ENCODE measurements at regions not wholly inside any gene's neighbourhood (a gene's known extent, or its start where the extent isn't known, plus 50 kb on each side); places are given as distances from the start of the nearest gene placed in this dataset.

DNA sequence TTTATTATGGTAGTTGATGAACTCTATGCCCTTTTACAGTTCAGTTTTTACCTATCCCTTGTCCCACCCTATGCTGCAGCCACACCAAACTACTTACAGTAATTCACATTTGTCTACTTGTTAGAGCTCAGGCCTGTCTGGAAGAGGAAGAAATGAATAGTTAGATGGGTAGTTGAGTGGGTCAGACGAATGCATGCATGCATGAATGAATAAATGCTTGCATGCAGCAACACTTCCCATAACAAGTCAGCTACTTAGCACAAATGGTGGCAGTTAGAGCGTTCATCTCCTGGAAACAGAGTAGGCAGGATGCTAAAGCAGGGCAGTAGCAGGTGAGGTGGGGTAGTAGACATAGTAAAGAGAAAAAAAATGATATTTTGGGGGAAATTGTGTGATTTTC lies 322.3 kb downstream of the NDFIP2 start:
- no peak for DNase-seq

DNA sequence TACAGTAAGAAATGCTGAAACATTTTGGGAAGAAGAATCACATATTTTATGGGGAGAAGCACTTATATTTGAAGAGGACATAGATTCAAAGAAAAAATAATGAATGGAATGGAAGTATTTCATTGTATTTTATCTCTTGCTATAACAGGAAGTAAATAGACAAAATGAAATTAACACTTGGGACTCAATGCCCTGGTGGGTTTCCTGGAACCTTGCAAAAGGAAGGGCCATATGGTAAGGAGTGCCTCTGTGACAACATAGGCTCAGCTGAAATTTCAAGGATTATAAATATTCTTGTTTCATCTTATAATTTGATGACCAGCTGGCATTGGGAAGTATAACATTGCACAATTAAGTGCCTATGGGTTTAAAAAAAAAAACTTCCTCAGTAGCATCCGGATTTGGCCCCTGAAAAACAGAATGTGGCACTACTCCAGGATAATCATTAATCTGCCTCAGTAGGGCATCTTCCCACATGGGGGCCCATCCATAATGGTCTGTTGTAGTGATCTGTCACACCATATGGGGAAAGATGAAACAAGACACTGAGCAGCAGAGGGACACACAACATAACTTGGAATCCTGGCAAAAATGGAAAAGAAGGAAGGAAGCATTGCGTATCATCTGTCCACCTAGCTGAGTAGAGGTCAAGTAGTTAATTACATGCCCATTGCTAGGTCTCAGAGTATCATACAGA lies 321.6 kb downstream of the NDFIP2 start:
- peak in 1 of 2 experiments; percentile 1 for DNase-seq

DNA sequence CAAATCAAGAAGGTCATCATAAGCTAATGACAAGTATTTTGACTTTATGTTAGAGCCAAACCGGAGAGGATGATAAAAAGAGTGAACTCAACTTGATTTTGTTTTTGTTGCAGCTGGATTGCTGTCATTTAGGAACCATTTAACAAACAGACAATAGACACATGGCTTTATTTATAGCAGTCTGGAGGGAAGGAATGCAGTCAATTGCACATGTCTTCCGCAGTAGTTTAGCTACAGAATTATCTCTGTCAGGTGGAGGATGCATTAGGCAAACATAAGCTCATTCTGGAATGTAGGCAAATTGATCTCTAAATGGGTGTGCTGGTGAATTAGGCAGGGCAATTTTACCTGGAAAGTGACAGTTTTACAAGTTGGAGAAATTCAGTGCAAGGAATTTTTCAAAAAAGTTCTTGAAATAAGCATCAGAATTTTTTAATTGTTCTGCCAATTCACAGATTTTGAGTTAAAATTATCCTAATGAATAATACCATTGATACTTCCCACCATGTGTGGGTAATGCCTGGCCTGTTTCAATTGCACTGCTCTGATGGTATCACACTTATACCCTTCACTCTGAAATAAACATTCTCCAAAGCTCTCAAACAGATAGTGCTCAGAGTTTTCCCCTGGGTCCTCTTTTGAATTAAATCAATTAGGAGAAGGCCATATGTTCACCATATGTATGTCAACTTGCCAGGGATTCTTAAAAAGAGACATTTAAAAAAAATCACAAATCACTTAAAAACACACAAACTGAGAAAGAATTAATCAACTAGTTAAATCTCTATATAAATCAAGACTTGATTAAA lies 318.3 kb downstream of the NDFIP2 start:
- no peak for DNase-seq

DNA sequence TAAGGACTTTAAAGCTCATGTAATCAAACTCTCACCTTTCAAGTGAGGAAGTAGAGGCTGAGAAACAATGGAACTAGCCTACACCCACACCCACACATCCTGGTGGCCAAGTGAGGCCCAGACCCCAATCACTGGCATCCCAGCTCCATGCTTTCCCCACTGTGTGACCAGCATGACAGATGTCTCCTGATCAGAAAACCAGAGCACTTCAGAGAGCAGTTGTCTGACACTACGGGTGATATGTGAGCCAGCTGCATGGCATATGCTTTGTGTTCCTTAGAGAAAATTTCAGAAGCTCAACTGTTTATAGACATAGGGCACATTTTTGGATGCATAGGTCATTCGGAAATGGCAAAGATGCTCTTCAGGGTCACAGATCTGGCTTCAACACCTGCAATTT lies 315.2 kb downstream of the NDFIP2 start:
- DNase-seq: no peak

GRCh38 chr13:79794931-79795330 lies 314.0 kb downstream of the NDFIP2 start:
- DNase-seq: no peak

DNA sequence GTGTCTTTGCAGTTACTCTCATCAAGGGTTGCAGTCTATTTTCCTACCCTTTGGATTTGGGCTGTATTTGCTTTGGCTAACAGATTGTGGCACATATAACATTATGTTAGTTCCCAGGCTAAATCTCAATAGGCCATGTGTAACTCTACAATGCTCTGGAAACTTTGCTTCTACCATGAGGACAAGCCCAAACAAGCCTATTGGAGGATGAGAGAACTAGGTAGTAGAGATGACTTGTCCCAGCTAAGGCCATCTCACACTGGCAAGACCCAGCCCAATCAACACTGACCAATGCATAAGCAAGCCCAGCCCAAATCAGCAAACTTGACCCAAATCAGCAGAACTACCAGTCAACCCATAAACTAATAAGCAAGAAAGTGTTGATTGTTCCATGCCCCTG lies 311.8 kb downstream of the NDFIP2 start:
- no peak for DNase-seq

DNA sequence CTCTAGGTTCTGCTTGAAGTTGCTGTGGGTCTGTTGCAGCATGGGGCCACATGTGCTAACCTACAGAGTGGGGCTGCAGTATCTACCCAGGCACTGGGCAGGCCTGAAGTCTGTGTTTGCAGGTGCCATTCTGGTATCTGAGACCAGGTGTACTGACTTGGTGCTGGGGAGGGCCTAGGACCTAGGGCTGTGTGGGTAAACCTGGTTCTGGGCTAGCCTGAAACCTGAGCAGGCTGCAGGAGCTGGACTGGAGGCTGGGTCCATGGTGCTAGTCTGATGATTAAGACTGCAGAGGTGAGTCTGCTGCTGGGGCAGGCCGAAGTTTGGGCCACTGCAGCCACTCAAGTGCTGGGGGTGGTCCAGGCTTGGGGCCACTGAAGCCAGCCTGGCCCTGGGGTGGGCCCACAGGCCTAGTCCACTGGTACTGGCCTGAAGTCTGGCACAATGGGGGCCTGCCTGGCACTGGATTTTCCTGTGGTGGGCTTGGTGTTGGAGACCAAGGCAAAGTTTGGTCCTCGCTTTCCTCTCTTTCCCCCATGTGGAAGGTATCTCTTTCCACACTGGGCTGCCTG lies 310.6 kb downstream of the NDFIP2 start:
- DNase-seq: no peak

- DNase-seq: no peak
Measured at GRCh38 chr13:79786176-79786575, 305.2 kb downstream of the NDFIP2 start.

DNA sequence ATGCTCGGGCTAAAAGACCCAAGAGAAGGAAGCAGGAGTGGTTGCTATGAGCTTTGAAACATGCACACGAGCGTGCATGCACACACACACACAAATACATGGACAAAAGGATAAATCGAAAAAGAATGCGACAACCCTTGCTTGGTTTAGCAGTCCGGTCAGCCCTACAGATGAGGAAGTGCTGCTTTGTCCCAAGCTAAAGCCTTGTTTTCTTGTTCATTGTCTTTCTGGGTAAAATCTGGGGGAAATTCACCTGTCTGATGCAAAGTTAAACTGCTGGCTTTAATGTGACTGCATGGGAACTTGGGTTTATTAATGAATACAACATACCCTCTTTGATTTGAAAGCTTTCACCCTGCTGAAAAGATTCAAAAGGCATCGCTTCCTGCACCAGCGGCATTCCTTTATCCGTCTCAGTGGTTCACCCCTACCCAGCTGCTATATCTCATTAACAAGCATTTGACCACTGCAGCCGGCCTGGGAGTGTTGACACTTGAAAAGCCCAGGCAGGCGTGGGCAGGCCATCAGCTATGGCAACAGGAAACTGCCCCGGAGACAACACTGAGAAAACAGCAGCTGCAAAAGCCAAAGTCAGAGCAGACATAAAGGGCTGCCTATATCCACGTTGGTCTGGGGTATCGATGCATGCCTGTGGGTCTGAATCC lies 301.7 kb downstream of the NDFIP2 start:
- no peak for DNase-seq

GRCh38 chr13:79781829-79782540 lies 301.0 kb downstream of the NDFIP2 start:
- DNase-seq: no peak

GRCh38 chr13:79780240-79780639 lies 299.3 kb downstream of the NDFIP2 start:
- no peak for DNase-seq

DNA sequence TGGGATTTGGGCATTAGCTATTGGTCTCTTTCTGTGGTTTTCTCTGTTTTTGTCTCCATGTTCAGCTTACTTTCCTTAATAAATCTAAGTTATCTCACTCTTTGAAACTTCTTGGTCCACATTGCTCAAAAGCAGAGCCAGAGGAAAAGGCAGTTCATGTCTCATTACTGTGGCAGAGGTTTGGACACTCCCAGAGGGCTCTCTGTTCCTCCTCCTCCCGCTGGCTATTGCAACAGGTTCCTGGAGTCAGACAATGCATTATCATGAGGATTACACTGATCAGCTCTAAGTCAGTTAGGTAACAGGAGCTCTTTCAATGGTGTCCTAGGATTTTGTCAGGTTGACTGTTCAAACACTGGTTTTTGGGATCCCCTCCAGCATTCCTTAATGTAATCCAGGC lies 298.8 kb downstream of the NDFIP2 start:
- peak in 1 of 2 experiments; percentile 12 for DNase-seq

GRCh38 chr13:79778741-79779460 lies 297.9 kb downstream of the NDFIP2 start:
- DNase-seq: no peak

DNA sequence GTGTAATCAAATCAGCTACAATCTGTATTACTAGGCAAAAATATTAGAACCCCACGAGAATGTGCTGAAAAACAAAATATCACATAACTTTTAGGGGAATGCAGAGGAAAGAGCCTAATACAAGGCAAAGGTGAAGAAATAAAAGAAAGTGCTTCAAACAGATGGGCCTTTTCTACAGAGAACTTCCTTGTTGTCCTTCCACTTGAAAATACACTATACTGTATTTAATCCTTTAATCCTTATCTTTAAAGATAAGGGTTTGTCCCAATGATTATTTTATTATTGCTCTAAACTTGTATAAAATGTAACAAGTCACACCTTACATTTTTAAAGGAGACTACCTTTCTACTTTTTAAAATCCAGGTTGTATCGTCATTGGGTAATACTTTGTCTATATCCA lies 296.5 kb downstream of the NDFIP2 start:
- no peak for DNase-seq

DNA sequence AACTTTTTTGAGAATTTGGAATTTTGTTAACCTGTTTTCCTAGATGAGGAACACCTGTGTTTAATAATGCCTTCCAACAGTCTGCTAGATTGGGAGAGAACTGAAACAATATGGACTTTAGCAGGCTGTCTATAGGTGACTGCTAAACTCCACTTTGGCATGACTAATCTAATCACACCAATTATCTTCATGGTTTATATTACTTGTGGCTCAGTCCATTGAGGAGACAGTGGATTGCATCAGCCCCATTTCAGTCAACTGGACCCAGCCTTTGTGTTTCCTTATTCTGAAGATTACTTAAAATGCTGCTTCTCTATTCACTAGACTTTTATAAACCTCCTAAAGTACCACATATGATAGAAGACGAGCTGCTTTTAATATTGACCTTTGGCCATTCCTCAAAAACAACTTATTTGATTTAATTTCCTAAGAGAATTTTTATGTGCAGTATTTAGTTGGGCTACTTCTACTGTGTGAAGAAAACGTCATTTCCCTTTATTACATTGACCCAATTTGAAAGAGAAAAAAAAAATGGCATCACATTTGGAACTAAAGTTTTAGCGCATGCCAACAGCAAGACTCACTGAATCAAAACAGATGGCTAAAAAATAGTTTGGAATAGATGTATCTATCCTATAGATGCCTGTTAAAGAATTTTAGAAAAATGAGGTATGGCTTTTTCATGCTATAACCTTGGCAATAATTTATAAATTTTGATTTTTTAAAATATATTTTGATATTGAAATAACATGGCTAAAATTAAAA lies 295.8 kb downstream of the NDFIP2 start:
- no peak for DNase-seq

- peak; percentile 69 to 77 for DNase-seq
Measured at GRCh38 chr13:79775830-79776229, 294.9 kb downstream of the NDFIP2 start.

- DNase-seq: no peak
Measured at GRCh38 chr13:79772811-79773210, 291.9 kb downstream of the NDFIP2 start.

- DNase-seq: no peak
Measured at GRCh38 chr13:79771493-79771892, 290.5 kb downstream of the NDFIP2 start.

DNA sequence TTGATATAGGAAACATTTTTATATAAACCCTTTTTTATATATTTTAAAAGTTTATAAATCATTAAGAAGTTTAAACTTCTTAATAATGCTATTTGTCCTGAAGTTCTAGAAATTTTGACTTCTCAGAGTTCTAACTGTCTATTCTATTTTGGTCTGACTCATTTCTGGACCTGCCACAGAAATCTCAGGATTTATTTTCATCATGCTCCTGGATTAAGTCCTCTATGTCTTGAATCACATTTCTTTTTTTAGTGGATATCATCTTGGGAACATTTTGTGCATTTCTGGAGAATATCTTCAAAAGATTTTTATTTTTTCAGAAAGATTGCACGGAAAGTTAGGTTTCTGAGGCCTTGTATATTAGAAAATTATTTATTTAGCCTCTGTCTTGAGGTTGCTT lies 289.1 kb downstream of the NDFIP2 start:
- no peak for DNase-seq

DNA sequence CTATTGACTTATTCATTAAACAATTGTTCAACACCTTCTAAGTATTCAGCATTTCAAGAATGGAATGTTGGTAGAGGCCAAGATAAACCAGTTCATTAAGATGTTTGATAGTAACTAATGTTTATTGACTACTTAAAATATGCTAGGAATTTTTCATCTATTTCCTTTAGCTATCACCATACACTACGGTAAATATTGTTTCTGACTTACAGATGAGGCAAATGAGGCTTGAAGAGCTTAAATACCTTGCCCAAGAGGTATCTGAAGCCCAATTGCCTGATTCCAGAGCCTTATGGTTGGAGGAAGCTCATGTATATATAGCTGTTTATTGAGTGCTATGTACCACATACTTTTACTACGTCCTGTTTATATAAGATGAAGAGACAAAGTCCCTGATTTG lies 286.2 kb downstream of the NDFIP2 start:
- no peak for DNase-seq

DNA sequence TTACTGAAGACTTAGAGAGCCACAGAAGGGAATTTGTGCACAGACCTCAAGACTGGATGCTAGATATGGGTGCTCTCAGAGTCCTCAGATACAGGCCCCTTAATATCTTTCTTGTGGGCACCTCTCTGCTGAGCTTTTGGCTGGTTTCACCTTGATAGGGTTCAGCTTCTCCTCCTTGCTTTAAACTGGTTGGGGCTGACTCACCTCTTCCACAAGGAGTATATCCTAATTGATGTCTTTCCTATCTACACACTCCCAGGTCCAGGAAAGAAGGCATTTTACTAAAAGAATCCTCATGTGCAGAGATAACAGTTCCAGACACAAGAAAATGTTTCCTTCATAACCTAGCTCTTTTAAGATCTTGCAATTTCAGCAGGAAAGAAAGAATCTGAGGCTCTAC lies 284.4 kb downstream of the NDFIP2 start:
- DNase-seq: no peak

Data from Kasumi-1 (cell line).